GM23338 (cell line): ENCODE measurements at regions not wholly inside any gene's neighbourhood (a gene's known extent, or its start where the extent isn't known, plus 50 kb on each side); places are given as distances from the start of the nearest gene placed in this dataset.

Experiments
- ATAC-seq: fragments of 200-7000 bp; cut with Tn5 transposase; 3 replicates; pipeline ENCODE4 v1.9.1; 2020
- DNase-seq: peaks from one replicate; pipeline ENCODE4 v3.0.0-alpha.2; 2015; ENCODE audit warnings: low spot score
- H2AFZ ChIP-seq: fragments of 200-600 bp; sonication (generic); 2 replicates; pipeline ENCODE4 v1.8.0; 2016; ENCODE audit warnings: antibody characterized with exemption, mild to moderate bottlenecking, moderate library complexity
- H3F3A ChIP-seq: fragments of 200-600 bp; sonication (generic); replicated peaks from 2 replicates; pipeline ENCODE4 v1.8.0; 2017; ENCODE audit warnings: antibody characterized with exemption, mixed run types, low read depth
- H3K27ac ChIP-seq: fragments of 200-600 bp; sonication (generic); 2 replicates; pipeline ENCODE4 v1.6.1; 2016; ENCODE audit warnings: low read depth
- H3K27me3 ChIP-seq: fragments of 200-600 bp; sonication (generic); 2 replicates; pipeline ENCODE4 v1.8.0; 2016; ENCODE audit warnings: mild to moderate bottlenecking, mixed run types, moderate library complexity; ENCODE audit not compliant: insufficient read depth
- H3K36me3 ChIP-seq: fragments of 200-600 bp; sonication (generic); 2 replicates; pipeline ENCODE4 v1.8.0; 2016; ENCODE audit warnings: mild to moderate bottlenecking; ENCODE audit not compliant: insufficient read depth
- H3K4me1 ChIP-seq: fragments of 200-600 bp; sonication (generic); 2 replicates; pipeline ENCODE4 v1.8.0; 2016; ENCODE audit warnings: mild to moderate bottlenecking, moderate library complexity; ENCODE audit not compliant: insufficient read depth
- H3K4me2 ChIP-seq: fragments of 200-600 bp; sonication (generic); 2 replicates; pipeline ENCODE4 v1.7.1; 2017; ENCODE audit warnings: mixed run types
- H3K4me3 ChIP-seq: fragments of 200-600 bp; sonication (generic); 2 replicates; pipeline ENCODE4 v1.6.1; 2016; ENCODE audit warnings: mixed run types
- H3K79me2 ChIP-seq: fragments of 200-600 bp; sonication (generic); replicated peaks from 2 replicates; pipeline ENCODE4 v1.8.0; 2017; ENCODE audit warnings: mild to moderate bottlenecking; ENCODE audit not compliant: insufficient read depth
- H3K9me2 ChIP-seq: fragments of 200-600 bp; sonication (generic); 2 replicates; pipeline ENCODE4 v1.8.0; 2017; ENCODE audit not compliant: insufficient read depth
- H4K20me1 ChIP-seq: fragments of 200-600 bp; sonication (generic); replicated peaks from 2 replicates; pipeline ENCODE4 v1.8.0; 2017; ENCODE audit warnings: mild to moderate bottlenecking; ENCODE audit not compliant: insufficient read depth
- H3K27ac Mint-ChIP-seq: 2 replicates; pipeline ENCODE4 v1.8.0; 2020; ENCODE audit warnings: inconsistent platforms, mild to moderate bottlenecking, moderate library complexity, mixed read lengths
- H3K27me3 Mint-ChIP-seq: 3 replicates; pipeline ENCODE4 v1.8.0; 2022; ENCODE audit warnings: low read depth, mild to moderate bottlenecking, moderate library complexity, mixed read lengths, inconsistent platforms; ENCODE audit not compliant: insufficient read depth, poor library complexity
- H3K36me3 Mint-ChIP-seq: 3 replicates; pipeline ENCODE4 v1.8.0; 2021; ENCODE audit warnings: low read depth, mild to moderate bottlenecking, inconsistent platforms, moderate library complexity, mixed read lengths
- H3K4me1 Mint-ChIP-seq: 3 replicates; pipeline ENCODE4 v1.8.0; 2020; ENCODE audit warnings: mild to moderate bottlenecking, inconsistent platforms, mixed read lengths
- H3K4me3 Mint-ChIP-seq: 3 replicates; pipeline ENCODE4 v1.8.0; 2021; ENCODE audit warnings: moderate library complexity, mild to moderate bottlenecking, inconsistent platforms, mixed read lengths
- H3K9me3 Mint-ChIP-seq: 3 replicates; pipeline ENCODE4 v1.8.0; 2020; ENCODE audit warnings: moderate library complexity, mild to moderate bottlenecking, inconsistent platforms, mixed read lengths
- CREB1 ChIP-seq: fragments of 250-450 bp; sonication (Bioruptor Pico); IDR thresholded peaks from 2 replicates; pipeline ENCODE4 v1.5.0; 2020; ENCODE audit warnings: low read depth, mild to moderate bottlenecking, moderate library complexity
- ETS1 ChIP-seq: IDR thresholded peaks from 2 replicates; pipeline ENCODE4 v1.6.1; 2016; ENCODE audit warnings: antibody characterized with exemption
- EZH2 ChIP-seq: fragments of 200-600 bp; sonication (generic); IDR thresholded peaks from one replicate; pipeline ENCODE4 v1.8.0; 2017; ENCODE audit warnings: antibody characterized with exemption, mild to moderate bottlenecking, low read depth; ENCODE audit not compliant: unreplicated experiment
- EZH2phosphoT487 ChIP-seq: fragments of 200-600 bp; sonication (generic); IDR thresholded peaks from one replicate; pipeline ENCODE4 v1.8.1; 2018; ENCODE audit warnings: antibody characterized with exemption; ENCODE audit not compliant: unreplicated experiment
- JUNB ChIP-seq: IDR thresholded peaks from one replicate; pipeline ENCODE4 v1.6.1; 2016; ENCODE audit warnings: antibody characterized with exemption; ENCODE audit not compliant: unreplicated experiment
- REST ChIP-seq: IDR thresholded peaks from one replicate; pipeline ENCODE4 v1.6.1; 2018; ENCODE audit warnings: antibody characterized with exemption; ENCODE audit not compliant: unreplicated experiment
- ZNF114 ChIP-seq: fragments of 250-450 bp; sonication (Bioruptor Pico); IDR thresholded peaks from 2 replicates; pipeline ENCODE4 v1.5.0; 2020; ENCODE audit warnings: mild to moderate bottlenecking, moderate library complexity
- ZNF331 ChIP-seq: fragments of 250-450 bp; sonication (Bioruptor Pico); IDR thresholded peaks from 2 replicates; pipeline ENCODE4 v1.5.0; 2020; ENCODE audit warnings: low read depth, mild to moderate bottlenecking, moderate library complexity
- ZNF462 ChIP-seq: fragments of 250-450 bp; sonication (Bioruptor Pico); IDR thresholded peaks from 2 replicates; pipeline ENCODE4 v1.5.0; 2020; ENCODE audit warnings: mild to moderate bottlenecking, moderate library complexity

- H3K79me2 ChIP-seq, result no peaks in the 10 kb centered on the region
- H3F3A ChIP-seq, result no peaks in the 10 kb centered on the region
- DNase-seq, result no peak
- H3K27ac Mint-ChIP-seq, result no peak overlapping the region
- no peaks in the 10 kb centered on the region for H3K36me3 ChIP-seq
- H3K27me3 Mint-ChIP-seq, result peaks cover 15% of the 10 kb centered on the region
- TF ChIP-seq CREB1 (CRISPR knock-in tag) (no peak), REST (no peak), EZH2 (no peak), ZNF462 (no peak), EZH2phosphoT487 (no peak), ZNF331 (CRISPR knock-in tag) (no peak), JUNB (no peak), ETS1 (no peak), ZNF114 (CRISPR knock-in tag) (no peak)
- no peak overlapping the region for H3K4me3 ChIP-seq
- H3K36me3 Mint-ChIP-seq, result peaks cover 3% of the 10 kb centered on the region; the same call in 2 of the 3 replicates
- no peaks in the 10 kb centered on the region for H3K9me2 ChIP-seq
- H3K27me3 ChIP-seq, result no peaks in the 10 kb centered on the region
- H4K20me1 ChIP-seq, result no peaks in the 10 kb centered on the region
- peaks cover 87% of the 10 kb centered on the region for H3K9me3 Mint-ChIP-seq
- H3K4me2 ChIP-seq, result no peak overlapping the region
- no peak overlapping the region for H3K27ac ChIP-seq
- H2AFZ ChIP-seq, result no peak overlapping the region
- no peaks in the 10 kb centered on the region for H3K4me1 ChIP-seq
- H3K4me3 Mint-ChIP-seq, result no peak overlapping the region
- ATAC-seq, result no peak
- H3K4me1 Mint-ChIP-seq, result no peaks in the 10 kb centered on the region
Measured at GRCh38 chr10:131571865-131572264, 260.3 kb upstream of the TCERG1L start.
